Neural cell (in vitro differentiated cells): ENCODE measurements at regions not wholly inside any gene's neighbourhood (a gene's known extent, or its start where the extent isn't known, plus 50 kb on each side); places are given as distances from the start of the nearest gene placed in this dataset.

Experiments used
- CTCF ChIP-seq: fragments of 450-650 bp; IDR thresholded peaks from 2 replicates; pipeline ENCODE4 v1.5.1; 2014; ENCODE audit warnings: antibody characterized with exemption, mild to moderate bottlenecking, moderate library complexity; ENCODE audit not compliant: poor library complexity, severe bottlenecking
- EP300 ChIP-seq: fragments of 450-650 bp; conservative IDR thresholded peaks from 2 replicates; pipeline ENCODE4 v1.6.1; 2014; ENCODE audit warnings: antibody characterized with exemption, mild to moderate bottlenecking, moderate library complexity; ENCODE audit not compliant: poor library complexity, severe bottlenecking
- MXI1 ChIP-seq: fragments of 450-650 bp; conservative IDR thresholded peaks from 2 replicates; pipeline ENCODE4 v1.6.1; 2014; ENCODE audit warnings: antibody characterized with exemption, mild to moderate bottlenecking; ENCODE audit not compliant: poor library complexity, severe bottlenecking
- RAD21 ChIP-seq: fragments of 450-650 bp; conservative IDR thresholded peaks from 2 replicates; pipeline ENCODE4 v1.6.1; 2014; ENCODE audit warnings: antibody characterized with exemption, mild to moderate bottlenecking, moderate library complexity
- TAF1 ChIP-seq: IDR thresholded peaks from 2 replicates; pipeline ENCODE4 v1.6.1; 2012; ENCODE audit warnings: low read depth
- TF ChIP-seq, protein P1 (sequence below): IDR thresholded peaks from 2 replicates; pipeline ENCODE4 v1.6.1; 2012; ENCODE audit warnings: borderline replicate concordance

GRCh38 chr5:96115147-96115807 is 153.6 kb upstream of the ELL2 start:
- TF ChIP-seq CTCF (no peak), TAF1 (no peak), EP300 (no peak), MXI1 (no peak), RAD21 (no peak)
- TF ChIP-seq, protein P1, sequence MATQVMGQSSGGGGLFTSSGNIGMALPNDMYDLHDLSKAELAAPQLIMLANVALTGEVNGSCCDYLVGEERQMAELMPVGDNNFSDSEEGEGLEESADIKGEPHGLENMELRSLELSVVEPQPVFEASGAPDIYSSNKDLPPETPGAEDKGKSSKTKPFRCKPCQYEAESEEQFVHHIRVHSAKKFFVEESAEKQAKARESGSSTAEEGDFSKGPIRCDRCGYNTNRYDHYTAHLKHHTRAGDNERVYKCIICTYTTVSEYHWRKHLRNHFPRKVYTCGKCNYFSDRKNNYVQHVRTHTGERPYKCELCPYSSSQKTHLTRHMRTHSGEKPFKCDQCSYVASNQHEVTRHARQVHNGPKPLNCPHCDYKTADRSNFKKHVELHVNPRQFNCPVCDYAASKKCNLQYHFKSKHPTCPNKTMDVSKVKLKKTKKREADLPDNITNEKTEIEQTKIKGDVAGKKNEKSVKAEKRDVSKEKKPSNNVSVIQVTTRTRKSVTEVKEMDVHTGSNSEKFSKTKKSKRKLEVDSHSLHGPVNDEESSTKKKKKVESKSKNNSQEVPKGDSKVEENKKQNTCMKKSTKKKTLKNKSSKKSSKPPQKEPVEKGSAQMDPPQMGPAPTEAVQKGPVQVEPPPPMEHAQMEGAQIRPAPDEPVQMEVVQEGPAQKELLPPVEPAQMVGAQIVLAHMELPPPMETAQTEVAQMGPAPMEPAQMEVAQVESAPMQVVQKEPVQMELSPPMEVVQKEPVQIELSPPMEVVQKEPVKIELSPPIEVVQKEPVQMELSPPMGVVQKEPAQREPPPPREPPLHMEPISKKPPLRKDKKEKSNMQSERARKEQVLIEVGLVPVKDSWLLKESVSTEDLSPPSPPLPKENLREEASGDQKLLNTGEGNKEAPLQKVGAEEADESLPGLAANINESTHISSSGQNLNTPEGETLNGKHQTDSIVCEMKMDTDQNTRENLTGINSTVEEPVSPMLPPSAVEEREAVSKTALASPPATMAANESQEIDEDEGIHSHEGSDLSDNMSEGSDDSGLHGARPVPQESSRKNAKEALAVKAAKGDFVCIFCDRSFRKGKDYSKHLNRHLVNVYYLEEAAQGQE: no peak
